Activated CD4-positive, alpha-beta T cell treated with anti-CD3 and anti-CD28 coated beads, Interleukin-2, amount 50 U/mL, for 4 hours (primary cell): ENCODE measurements at regions not wholly inside any gene's neighbourhood (a gene's known extent, or its start where the extent isn't known, plus 50 kb on each side); places are given as distances from the start of the nearest gene placed in this dataset.

Source experiments
- DNase-seq, 2 experiments: peaks; one replicate each; pipeline ENCODE4 v3.0.0-alpha.2; 2020

DNA sequence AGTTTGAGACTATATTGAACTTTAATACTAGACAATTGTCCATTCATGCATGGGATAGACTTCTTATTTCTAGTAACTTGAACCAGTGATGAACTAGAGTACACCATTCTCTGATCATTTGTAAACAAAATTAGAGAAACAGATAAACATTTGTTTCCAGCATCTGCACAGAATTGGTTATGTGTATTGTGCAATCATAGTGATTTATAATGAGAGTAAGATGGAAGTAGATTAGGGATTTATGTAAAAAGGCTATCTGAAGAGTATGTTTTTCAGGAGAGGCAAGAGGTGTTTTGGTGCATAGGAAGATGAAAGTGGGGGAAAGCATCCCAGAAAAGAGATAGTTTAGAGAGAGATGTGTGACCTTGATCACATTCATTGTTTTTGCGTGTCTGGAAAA, 695.0 kb downstream of the SQOR start:
- DNase-seq, result no peak

DNA sequence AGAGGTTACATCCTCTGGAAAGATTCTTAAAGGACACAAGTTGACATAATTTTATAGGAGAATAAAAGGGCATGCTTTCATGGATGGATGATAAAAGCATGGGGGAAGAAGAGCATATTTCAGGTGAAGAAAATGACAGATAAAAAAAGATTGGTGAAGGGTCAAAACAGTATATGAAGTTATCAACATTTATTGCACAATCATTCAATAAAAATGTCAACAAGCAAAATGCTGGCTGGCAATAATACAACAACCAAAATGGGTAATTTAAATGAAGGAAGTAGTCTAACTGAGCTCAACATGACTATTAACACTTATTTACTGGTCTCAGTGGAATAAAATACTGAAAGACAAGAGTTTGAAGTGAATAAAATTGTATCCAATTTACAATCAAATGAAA, 696.7 kb downstream of the SQOR start:
- DNase-seq, result no peak

DNA sequence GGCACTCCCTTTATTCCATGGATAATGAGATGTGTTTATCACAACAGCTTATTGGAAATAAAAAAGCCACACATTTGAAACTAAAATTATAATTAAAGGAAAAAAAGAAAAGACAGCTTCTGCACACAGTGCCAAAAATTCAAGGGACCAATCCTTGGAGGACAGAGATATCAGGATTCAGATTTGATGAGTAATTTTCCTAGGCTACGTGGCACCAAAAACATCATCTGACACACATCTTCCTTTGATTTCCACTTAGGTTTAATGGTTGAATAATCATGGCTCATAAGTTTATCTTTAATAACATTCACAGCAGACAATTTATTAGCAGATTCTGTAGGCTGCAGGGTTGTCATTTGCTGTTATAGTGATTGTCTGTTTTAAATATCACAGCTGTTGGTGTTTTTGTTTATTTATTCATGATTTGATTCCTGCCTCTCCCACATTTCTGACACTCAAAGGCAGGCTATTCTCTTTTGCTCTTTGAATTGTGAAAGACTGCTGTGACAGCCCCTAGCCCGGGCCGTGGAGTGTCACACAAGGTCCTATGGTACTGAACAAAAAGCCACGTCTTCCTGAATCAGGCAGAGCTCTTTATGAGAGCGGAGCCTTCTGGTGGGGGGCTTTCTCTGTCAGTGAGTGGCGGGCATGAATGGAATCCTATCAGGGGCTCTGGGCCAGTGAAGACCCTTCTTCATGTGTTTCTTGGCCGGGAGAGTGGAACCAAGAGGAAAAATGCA, 708.5 kb downstream of the SQOR start:
- DNase-seq, result no peak

DNA sequence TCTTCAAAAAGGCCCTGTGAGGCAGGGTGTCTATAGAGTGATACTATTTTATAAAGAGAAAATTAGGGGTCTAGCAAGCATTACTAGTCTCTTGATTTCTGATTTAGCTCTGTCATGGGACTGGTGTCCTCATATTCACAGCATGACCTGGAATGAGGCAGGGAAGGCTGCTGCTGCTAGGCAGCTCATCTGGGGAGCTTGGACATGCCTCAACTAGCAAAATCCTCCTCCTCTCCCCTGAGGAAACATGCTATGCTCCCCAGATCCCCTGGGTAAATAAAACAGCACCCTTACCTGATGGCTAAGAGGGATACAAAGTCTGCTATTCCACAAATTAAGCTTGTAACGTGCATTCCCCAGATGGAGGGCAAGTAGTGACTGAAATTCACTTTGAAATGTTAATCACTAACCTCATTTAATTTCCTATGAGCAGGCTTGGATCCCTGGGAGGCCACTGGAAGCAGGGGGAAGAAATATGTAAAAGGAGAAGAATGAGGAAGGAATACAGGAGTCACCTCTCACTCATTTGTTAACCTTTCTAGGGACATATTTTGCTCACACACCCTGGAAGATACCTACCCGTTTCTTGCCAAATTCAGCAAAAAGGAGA, 709.4 kb downstream of the SQOR start:
- no peak for DNase-seq

DNA sequence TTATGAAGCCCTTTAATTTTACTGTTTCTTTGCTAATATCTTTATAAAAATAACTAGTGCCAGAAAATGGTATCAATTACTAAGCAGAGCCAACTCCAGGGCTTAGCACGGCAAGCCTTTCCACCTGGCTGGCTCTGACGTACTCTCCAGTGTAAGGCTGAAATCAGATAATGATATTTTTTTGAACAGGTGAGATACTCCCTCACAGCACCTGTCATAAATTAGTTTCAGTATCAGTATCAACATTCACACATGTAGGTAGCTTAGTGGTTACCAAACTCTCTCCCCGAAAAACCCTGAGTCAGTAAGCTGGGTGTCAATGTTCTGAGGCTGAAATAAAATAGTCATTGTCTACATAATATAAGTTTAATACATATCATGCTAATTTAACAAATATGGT, 710.1 kb downstream of the SQOR start:
- DNase-seq, result no peak

DNA sequence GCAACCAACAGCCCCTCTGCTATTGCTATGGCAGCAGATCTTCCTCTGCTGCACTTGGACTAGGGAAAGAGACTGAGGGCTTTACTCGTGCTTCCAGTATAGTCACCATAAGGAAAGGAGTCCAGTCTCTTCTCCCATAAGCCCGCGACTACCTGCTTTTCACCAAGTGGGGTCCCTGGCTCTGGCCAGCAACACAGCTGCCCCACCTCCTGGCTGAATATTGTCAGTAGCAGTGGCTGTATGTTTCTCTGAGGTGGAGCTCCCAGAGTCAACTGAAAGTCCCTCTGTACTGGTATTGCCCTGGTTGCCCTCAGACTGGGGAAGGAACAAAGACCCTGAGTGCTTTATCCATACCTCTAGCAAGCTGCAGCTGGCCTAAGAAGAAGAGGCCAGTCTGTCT, 719.6 kb downstream of the SQOR start:
- DNase-seq, result no peak

DNA sequence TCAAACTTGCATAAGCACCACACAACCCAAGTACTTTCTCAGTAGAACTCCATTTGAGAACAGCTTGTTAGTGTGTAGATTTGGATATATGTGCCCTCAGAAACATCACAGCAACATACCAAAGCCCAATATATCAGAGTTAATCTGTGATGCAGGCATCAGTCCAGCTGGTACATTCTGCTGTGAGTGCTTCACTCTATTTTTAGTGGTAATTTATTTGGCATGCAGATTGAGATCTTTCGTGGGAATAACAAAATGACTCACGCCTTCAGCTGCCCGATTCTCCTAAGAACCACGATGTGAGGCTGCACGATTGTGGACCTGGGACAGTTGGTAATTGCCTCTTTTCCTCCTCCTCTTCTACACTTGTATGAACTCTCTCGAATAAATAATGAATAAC, 730.7 kb downstream of the SQOR start:
- no peak for DNase-seq

DNA sequence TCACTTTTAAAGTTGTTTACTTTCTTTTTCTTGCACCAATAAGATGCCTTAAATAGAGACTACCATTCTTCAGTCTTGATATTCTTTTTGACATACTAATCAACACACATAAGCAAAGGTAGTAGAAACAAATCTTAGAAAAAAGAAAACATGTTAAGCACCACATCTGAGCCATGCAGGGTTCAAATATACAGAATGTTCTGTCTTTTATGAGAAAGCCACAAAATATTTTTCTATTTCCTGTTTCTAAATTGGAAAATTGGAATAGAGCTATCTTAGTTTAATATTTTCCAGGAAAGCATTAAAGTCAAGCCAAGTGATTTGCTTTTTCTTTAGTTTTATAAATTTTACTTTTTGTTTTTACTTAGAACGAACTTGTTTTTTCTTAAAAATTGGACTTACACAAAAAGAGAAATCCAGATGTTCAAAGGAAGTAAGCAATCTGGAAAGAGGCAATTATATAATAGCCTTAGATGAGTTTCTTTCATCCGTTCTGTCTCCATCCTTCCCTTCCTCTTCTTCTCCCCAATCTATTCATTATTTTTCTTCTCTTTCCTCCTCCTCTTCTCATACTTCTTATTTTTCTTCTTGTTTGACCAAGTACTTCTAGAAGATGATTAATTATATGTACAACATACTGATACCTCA, 731.7 kb downstream of the SQOR start:
- no peak for DNase-seq

DNA sequence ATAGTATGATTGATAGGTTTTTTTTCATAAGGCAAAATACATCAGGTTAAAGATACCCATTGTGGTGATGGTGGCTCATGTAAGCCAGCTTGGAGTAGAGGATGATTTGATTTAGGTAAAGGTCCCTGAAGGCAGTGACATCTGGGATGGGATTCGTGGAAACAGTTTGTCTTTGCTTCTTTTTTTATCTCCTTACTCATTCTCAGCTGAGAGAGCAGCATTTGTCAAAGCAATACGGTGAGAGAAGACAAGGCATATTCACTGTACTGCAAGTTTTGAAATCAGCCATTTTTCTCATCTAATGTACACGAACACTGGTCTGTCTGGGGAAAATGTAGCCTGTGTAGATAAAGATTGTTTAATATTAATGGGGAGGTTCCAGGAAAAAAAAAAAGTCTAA, 749.1 kb downstream of the SQOR start:
- DNase-seq, result no peak

DNA sequence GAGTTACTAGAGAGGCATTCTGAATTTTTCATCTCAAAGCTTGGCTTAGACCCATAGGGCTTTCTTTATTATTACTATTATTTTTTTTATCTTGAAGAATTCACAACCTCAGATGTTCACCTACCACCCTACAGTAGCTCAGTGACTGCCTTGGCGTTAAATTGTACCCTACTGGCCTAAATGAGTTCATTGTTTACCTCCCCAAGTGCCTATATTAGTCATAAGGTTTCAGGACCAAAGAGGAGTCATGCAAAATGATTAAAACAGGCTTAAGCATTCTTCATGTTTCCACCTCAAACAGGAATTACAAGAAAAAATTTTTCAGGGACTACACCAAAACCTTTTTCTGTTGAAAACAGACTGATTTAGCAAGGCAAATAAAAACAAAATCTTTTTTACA, 751.5 kb downstream of the SQOR start:
- no peak for DNase-seq

DNA sequence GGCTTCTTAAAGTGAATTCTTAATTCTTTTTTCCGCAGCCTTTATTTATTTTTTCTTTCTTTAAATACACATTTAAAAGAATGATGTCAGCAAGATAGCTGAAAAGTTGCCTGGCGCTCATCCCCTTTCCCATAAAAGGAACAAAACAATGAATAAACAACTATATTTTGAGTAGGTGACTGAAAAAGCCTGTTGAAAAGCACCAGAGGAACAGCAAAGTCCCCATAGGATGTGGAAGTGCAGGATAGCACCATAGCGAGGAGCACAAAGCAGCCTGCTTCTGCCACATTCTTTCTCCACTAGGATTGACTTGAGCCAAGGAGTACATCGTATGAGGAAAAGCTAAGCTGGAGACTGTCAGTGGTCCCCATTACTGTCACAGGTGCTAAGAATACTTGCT, 754.9 kb downstream of the SQOR start:
- DNase-seq, result no peak

DNA sequence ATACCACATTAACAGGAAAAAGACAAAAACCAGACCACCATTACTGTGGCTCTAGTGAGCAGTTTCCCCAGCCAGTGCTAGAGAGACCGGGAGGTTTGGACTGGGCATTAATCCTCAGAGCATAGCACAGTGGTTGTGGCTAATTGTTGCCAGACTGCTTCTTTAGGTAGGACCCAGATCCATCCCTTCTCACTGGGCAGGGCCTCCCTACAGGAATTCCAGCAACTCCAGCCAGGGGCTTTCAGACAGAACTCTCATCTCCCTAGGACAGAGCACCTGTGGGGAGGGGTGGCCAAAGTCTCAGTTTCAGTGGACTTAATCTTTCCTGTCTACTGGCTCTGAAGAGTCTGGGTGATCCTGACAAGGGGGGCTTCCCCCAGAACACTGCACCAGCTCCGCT, 759.6 kb downstream of the SQOR start:
- DNase-seq, result no peak

DNA sequence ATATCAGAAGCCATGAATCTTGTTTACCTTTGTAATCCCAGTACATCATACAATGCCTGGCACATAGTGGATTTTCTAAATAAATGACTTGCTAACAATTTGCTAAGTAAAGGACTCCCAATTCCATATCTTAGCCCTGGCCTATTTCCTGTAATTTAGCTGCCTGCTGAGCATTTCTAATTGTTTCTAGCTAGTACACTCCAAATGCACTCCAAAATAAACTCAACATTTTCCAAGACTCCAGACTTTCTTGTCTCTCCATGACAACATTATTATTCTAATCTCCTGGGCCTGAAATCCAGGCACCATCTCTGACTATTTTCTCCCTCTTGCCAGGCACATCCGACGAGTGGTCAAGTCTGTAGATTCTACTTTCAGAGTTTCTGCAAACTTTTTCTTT, 773.5 kb downstream of the SQOR start:
- no peak for DNase-seq

DNA sequence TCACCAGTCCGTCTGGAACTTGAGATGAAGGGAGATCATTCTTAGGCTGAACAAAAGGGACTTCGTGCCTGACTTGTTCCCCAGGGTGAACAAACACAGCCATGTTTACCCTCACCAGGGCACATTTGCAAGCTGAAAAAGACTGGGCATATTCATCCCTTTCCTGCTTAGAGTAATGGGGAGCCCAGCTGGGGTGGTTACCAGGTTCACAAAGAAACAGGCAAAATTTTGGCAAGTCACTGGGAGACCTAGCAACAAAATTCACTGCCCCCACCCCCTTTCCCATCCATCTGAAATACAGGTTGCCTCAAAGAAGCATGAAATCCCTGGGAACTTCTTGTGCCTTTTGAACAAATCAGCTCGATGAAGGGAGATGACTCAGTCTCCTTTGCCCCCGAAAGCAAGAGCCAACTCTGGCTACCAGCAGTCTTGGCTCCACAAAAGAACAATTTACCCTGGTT, 775.0 kb downstream of the SQOR start:
- DNase-seq, result no peak

DNA sequence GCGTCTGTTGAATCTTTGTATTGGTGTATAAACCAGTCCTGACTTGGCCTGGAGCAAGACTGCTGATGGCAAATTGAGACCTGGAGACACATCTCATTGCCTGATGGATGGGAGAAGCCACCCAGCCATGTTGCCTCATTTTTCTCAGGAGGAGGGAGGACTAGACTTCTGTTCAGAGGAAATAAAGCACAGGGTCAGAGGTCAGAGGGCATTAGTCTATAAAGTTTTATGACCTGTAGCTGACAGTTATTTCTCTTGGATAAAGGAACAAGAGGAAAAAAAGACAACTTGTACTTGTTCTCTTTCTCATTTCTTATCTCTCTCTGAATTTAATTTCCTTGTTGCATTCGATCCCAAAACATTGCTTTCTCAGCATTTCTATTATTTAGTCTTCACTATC, 775.9 kb downstream of the SQOR start:
- DNase-seq, result no peak

DNA sequence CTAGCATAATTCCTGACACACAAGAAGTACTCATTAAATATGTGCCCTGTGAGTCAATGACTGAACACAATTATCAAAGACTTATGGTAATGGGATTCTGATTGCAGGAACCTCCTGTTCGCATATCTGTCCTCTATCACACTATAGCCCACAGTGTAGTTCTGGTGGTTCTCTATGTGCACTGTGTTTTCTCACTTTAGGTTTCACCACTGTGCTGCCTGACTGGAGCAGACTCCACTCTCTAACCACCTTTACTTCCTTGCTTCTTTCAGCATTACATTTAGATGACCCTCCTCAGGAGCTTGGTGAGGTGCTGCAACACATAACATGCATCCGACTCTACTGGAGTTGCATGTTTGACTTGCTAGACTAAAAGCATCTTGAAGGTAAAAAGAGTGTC, 777.1 kb downstream of the SQOR start:
- DNase-seq, result no peak

DNA sequence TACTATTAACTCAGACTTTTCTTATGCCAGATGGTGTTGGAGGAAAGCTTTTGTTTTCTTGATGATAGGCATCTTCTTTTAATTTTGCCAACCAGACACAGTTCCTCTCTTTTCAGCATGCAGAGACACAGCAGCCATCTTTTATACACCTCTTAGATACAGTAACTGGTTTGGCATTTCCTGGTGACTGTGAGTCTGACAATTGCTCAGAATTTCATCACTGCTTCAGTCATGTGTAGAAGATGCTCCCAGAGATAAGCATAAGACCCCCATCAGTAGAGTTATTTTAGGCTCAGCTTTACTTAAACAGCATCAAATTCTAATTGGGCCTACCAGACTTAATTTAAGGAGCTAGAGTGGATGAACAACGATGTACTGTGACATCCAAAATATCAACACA, 779.0 kb downstream of the SQOR start:
- no peak for DNase-seq

DNA sequence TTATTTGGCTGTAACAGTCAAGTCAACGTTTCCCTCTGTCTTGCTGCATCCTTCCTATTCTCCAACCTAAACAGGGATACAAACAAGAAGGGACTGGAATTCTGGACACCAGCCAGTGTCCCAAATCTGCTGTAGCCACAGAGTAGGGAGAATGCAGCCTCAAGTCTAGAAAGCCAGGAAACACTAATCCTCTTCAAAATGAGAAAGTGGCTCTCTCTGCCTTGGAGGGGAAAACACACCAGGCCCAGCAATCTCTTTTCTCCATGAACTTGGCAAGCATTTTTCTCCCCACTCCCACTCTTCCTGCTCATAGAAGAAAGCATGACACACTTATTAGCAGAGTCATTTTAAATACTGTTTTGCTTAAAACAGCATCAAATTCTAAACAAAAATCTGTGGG, 781.7 kb downstream of the SQOR start:
- no peak for DNase-seq

DNA sequence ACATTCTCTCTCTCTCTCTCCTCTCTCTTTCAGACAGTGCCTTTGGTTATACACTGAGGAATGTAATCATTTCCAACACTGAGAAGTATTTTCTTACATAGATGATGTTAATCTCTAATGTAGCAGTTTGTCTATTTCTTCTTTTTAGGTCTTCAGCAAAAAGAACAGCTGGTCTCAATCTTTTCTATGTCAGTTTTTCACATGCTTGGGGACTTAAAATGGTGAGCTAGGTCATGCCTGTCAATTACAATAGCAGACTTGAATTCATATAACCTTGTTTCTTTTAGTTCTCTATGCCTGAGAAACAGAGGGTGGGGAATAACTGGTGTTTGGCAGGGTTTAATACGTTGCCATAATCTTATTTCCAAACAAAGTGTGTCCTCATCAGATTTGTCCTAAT, 786.2 kb downstream of the SQOR start:
- DNase-seq, result no peak

DNA sequence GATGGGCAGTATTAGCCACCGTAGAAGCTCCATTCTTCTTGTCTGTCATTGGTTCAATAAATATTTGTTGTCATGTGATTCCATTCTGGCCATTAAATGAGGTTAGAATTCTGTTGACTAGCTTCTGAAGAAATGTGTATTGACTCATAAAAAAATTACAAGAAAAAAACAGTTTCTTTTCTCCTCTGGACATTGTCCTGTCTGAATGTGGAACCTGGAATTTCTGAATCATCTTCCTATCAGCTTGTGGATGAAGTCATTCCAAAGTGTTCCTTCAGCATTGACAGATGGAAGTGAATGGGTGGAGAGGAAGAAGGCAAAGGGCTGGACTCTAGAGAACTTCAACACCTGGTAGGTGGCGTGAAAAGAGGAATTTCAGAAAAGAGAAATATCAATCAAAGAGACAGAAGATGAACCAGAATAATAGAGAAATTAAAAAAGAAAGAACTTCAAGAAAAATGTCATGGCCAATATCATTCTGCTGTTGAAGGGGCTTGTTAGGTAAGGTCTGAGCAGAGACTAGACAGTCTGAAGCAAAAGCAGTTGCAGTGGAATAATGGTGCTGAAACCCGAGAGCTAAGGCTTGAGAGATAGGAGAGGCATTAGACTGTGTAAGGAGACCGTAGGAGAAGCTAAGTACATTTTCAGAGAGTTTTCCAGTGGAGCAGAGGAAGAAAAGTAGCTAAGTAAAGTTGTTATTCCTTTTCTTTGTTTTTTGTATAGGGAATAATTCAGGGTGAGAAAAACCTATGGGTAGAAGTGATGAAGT, 806.6 kb downstream of the SQOR start:
- no peak for DNase-seq

DNA sequence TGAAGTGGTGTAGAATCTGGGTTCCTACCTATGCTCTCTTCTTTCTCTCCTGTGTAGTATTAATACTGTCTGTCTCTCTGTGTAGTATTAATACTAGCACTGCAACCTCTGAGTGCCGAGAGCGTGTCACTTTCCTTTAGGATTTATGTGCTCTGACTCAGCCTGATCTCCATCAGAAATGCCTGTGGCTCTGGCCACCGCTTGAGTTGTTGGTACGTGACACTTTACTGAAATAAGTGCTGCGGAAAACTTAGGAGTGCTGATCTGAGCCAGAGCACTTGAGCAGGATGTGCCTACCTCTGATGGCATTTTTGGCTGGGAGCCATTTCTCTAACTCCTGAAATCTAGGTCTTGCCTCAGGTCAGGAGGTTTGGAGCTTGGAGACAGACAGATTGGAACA, 807.4 kb downstream of the SQOR start:
- DNase-seq, result no peak

DNA sequence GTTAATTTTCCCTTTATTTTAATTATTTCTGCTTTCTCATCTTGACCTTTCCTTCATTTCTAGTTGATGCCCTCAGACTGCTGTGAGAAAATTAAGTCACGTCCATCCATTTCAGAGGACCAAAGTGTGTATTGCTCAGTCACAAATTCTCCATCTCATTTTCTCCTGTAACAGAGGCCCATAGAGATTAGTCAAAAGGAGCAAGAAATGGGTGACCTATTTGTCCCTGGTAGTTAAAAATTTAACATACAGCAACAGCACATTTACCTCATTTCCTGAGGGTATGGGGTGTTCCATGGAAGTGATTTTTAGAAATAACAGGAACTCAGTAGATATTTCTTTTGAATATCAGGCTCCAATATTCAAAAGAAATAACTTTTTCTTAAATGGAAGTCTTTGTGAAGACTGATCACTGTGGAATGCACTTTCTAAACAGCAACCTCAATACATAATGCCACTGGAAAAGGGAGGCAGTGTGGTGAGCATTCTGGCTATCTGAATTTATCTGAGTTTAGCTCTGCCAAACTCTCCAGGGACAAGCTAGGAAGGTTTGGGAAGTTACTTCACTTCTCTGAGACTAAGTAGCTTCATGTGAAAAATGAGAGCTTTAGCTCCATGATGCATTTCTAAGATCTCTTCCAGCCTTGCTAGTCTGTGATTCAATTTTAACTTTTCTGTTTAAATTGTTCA, 808.2 kb downstream of the SQOR start:
- no peak for DNase-seq
